ENCODE measurements at regions not wholly inside any gene's neighbourhood (a gene's known extent, or its start where the extent isn't known, plus 50 kb on each side); places are given as distances from the start of the nearest gene placed in this dataset.
A peak's percentile ranks its signal among the peaks of the same experiment; 100 is the strongest.
"Not testable (repeated sequence)": the region's sequence is repeated elsewhere in the genome, so short reads cannot be mapped to it uniquely, and the experiment has no call there.

GRCh38 chr1:194067772-194068171 lies 881.4 kb upstream of the B3GALT2 start:
- 39 to 52% (median 48%) methylated on average over 2 of the region's 2 CpGs for WGBS, 4 donors
- peak in 1 of 5 donors; percentile 45 for DNase-seq
- H3K27ac ChIP-seq, result peak overlapping the region; percentile 39 to 94 (median 80)

GRCh38 chr1:194062962-194063361 lies 876.5 kb upstream of the B3GALT2 start:
- WGBS, 4 donors, result 41 to 57% (median 51%) methylated on average over 2 of the region's 2 CpGs
- Histone ChIP-seq H3K9me3 (no peaks in the 10 kb centered on the region), H3K36me3 (no peaks in the 10 kb centered on the region), H3K4me3 (no peak overlapping the region), H3K27ac (peak overlapping the region in 9 of 12 donors; percentile 21 to 67 (median 46)), H3K4me1 (peaks cover 0 to 10% (median 2%) of the 10 kb centered on the region in 12 donors), H3K27me3 (no peaks in the 10 kb centered on the region)
- TF ChIP-seq CTCF (IDR thresholded peaks at IDR 0.05), result no peak
- no peak for TF ChIP-seq POLR2A (IDR thresholded peaks at IDR 0.05)
- ATAC-seq (peak in 3 of 4 donors; percentile 35 to 52 (median 43)), DNase-seq (no peak)
- intact Hi-C loops (cut with DNase I), result loop anchor here in 5 of 10 donors (10.0 kb wide), 5 partner anchors 88 to 658 kb away; no protein-coding TSS in a partner anchor

More at GRCh38 chr1:194067772-194068171, 881.4 kb upstream of the B3GALT2 start:
- H3K27me3 ChIP-seq, result no peaks in the 10 kb centered on the region
- peaks cover 0 to 29% (median 2%) of the 10 kb centered on the region in 12 donors for H3K4me1 ChIP-seq
- intact Hi-C loops (cut with DNase I), result loop anchor here in 6 of 10 donors (2.0 to 10.0 kb wide), 8 partner anchors 93 to 877 kb away; no protein-coding TSS in a partner anchor
- H3K36me3 ChIP-seq, result no peaks in the 10 kb centered on the region
- H3K9me3 ChIP-seq, result no peaks in the 10 kb centered on the region
- no peak for TF ChIP-seq CTCF (IDR thresholded peaks at IDR 0.05)
- no peak for TF ChIP-seq POLR2A (IDR thresholded peaks at IDR 0.05)
- no peak overlapping the region for H3K4me3 ChIP-seq
- peak; percentile 39 to 59 (median 44) for ATAC-seq

GRCh38 chr1:194062526-194062925 lies 876.1 kb upstream of the B3GALT2 start:
- Histone ChIP-seq H3K36me3 (no peaks in the 10 kb centered on the region), H3K9me3 (no peaks in the 10 kb centered on the region), H3K27me3 (no peaks in the 10 kb centered on the region), H3K4me1 (peaks cover 0 to 7% (median 0%) of the 10 kb centered on the region in 12 donors), H3K27ac (peak overlapping the region in 9 of 12 donors; percentile 21 to 67 (median 46)), H3K4me3 (no peak overlapping the region)
- ATAC-seq (peak in 3 of 4 donors; percentile 54 to 80 (median 78)), DNase-seq (no peak)
- 14 to 42% (median 35%) methylated on average over 1 of the region's 1 CpG for WGBS, 4 donors
- intact Hi-C loops (cut with DNase I), result loop anchor here in 5 of 10 donors (10.0 kb wide), 5 partner anchors 88 to 658 kb away; no protein-coding TSS in a partner anchor
- no peak for TF ChIP-seq POLR2A (IDR thresholded peaks at IDR 0.05)

GRCh38 chr1:194060481-194060880 lies 874.1 kb upstream of the B3GALT2 start:
- ATAC-seq (no peak), DNase-seq (no peak)
- intact Hi-C loops (cut with DNase I), result loop anchor here in 5 of 10 donors (10.0 kb wide), 5 partner anchors 86 to 656 kb away; no protein-coding TSS in a partner anchor
- Histone ChIP-seq H3K9me3 (no peaks in the 10 kb centered on the region), H3K36me3 (no peaks in the 10 kb centered on the region), H3K4me3 (no peak overlapping the region), H3K4me1 (peaks cover 0 to 16% (median 6%) of the 10 kb centered on the region in 12 donors), H3K27ac (no peak overlapping the region), H3K27me3 (no peaks in the 10 kb centered on the region)
- WGBS, 4 donors, result 75 to 85% (median 81%) methylated on average over 4 of the region's 4 CpGs
- TF ChIP-seq POLR2A (IDR thresholded peaks at IDR 0.05) (no peak), CTCF (IDR thresholded peaks at IDR 0.05) (no peak)

GRCh38 chr1:194058268-194058667 lies 871.9 kb upstream of the B3GALT2 start:
- peaks cover 0 to 21% (median 9%) of the 10 kb centered on the region in 12 donors for H3K4me1 ChIP-seq
- intact Hi-C loops (cut with DNase I); ATAC-seq; H3K4me3 ChIP-seq; H3K27ac ChIP-seq; DNase-seq; H3K9me3 ChIP-seq; H3K27me3 ChIP-seq; H3K36me3 ChIP-seq: not testable (repeated sequence)
- 88 to 91% (median 89%) methylated on average over 5 of the region's 5 CpGs for WGBS, 4 donors

Measured in heart left ventricle (tissue), 16 donors.